WTC11 (cell line): ENCODE measurements at regions not wholly inside any gene's neighbourhood (a gene's known extent, or its start where the extent isn't known, plus 50 kb on each side); places are given as distances from the start of the nearest gene placed in this dataset.
"Not testable (repeated sequence)": the region's sequence is repeated elsewhere in the genome, so short reads cannot be mapped to it uniquely, and the experiment has no call there.

Experiments
- ATAC-seq: fragments of 200-7000 bp; cut with Tn5 transposase; 2 replicates; pipeline ENCODE4 v1.10.0; 2021; ENCODE audit warnings: mild to moderate bottlenecking, moderate library complexity
- CTCF ChIA-PET: fragments of 300-600 bp; sonication (Branson Sonifier 250); formaldehyde crosslinking; loops from one replicate; lab custom pipeline; 2021; ENCODE audit warnings: antibody characterized with exemption; lab: Charles Lee
- POLR2A ChIA-PET: fragments of 350-600 bp; sonication (Branson Sonifier 250); formaldehyde crosslinking; loops from one replicate; lab custom pipeline; 2021; ENCODE audit warnings: antibody characterized with exemption; lab: Charles Lee
- DNase-seq: peaks from one replicate; pipeline ENCODE4 v3.0.0; 2021; ENCODE audit warnings: low spot score
- H3K27ac Mint-ChIP-seq: 2 replicates; pipeline ENCODE4 v1.8.0; 2021; ENCODE audit warnings: mixed read lengths
- H3K27me3 Mint-ChIP-seq: 2 replicates; pipeline ENCODE4 v1.8.0; 2021; ENCODE audit warnings: low read depth, mild to moderate bottlenecking, moderate library complexity, mixed read lengths
- H3K36me3 Mint-ChIP-seq: 2 replicates; pipeline ENCODE4 v1.8.0; 2021; ENCODE audit warnings: mixed read lengths
- H3K4me1 Mint-ChIP-seq: 2 replicates; pipeline ENCODE4 v1.8.0; 2022; ENCODE audit warnings: mixed read lengths
- H3K4me3 Mint-ChIP-seq: 2 replicates; pipeline ENCODE4 v1.8.0; 2021; ENCODE audit warnings: mild to moderate bottlenecking, moderate library complexity, mixed read lengths
- H3K9me3 Mint-ChIP-seq: 2 replicates; pipeline ENCODE4 v1.8.0; 2021; ENCODE audit warnings: mixed read lengths
- CREB1 ChIP-seq: sonication (generic); formaldehyde crosslinking; IDR thresholded peaks from 2 replicates; pipeline ENCODE4 v1.8.0; 2023; ENCODE audit warnings: mild to moderate bottlenecking, missing genetic modification reagents
- CREM ChIP-seq: sonication (generic); formaldehyde crosslinking; IDR thresholded peaks from 2 replicates; pipeline ENCODE4 v1.8.1; 2022; ENCODE audit warnings: mild to moderate bottlenecking, missing genetic modification reagents, moderate library complexity
- ELF4 ChIP-seq: sonication (generic); formaldehyde crosslinking; IDR thresholded peaks from 2 replicates; pipeline ENCODE4 v1.8.1; 2022; ENCODE audit warnings: low read depth, mild to moderate bottlenecking, moderate library complexity, missing genetic modification reagents
- GRHL2 ChIP-seq: fragments of 250-450 bp; sonication (Bioruptor Pico); IDR thresholded peaks from 2 replicates; pipeline ENCODE4 v1.8.0; 2022; ENCODE audit warnings: mild to moderate bottlenecking, moderate library complexity; ENCODE audit not compliant: insufficient replicate concordance, severe bottlenecking
- HMGA2 ChIP-seq: fragments of 250-450 bp; sonication (Bioruptor Pico); IDR thresholded peaks from 2 replicates; pipeline ENCODE4 v1.4.0; 2021; ENCODE audit warnings: mild to moderate bottlenecking, moderate library complexity
- IRF2 ChIP-seq: sonication (generic); formaldehyde crosslinking; IDR thresholded peaks from 2 replicates; pipeline ENCODE4 v1.8.0; 2022; ENCODE audit warnings: low read depth, missing genetic modification reagents, borderline replicate concordance
- JUN ChIP-seq: sonication (generic); formaldehyde crosslinking; IDR thresholded peaks from 2 replicates; pipeline ENCODE4 v1.8.0; 2023; ENCODE audit warnings: mild to moderate bottlenecking, missing genetic modification reagents
- NR3C1 ChIP-seq: sonication (generic); formaldehyde crosslinking; conservative IDR thresholded peaks from 2 replicates; pipeline ENCODE4 v1.8.1; 2023; ENCODE audit warnings: low read depth, mild to moderate bottlenecking, missing genetic modification reagents
- OVOL2 ChIP-seq: fragments of 250-450 bp; sonication (Bioruptor Pico); IDR thresholded peaks from 2 replicates; pipeline ENCODE4 v1.9.0; 2021; ENCODE audit warnings: mild to moderate bottlenecking, borderline replicate concordance
- ZBTB21 ChIP-seq: sonication (generic); formaldehyde crosslinking; IDR thresholded peaks from 2 replicates; pipeline ENCODE4 v1.8.1; 2023; ENCODE audit warnings: mild to moderate bottlenecking, missing genetic modification reagents, borderline replicate concordance
- ZNF219 ChIP-seq: sonication (generic); formaldehyde crosslinking; IDR thresholded peaks from 2 replicates; pipeline ENCODE4 v1.8.0; 2023; ENCODE audit warnings: missing genetic modification reagents, mild to moderate bottlenecking, borderline replicate concordance
- TF ChIP-seq, protein P1 (sequence below): sonication (generic); formaldehyde crosslinking; IDR thresholded peaks from 2 replicates; pipeline ENCODE4 v1.8.1; 2023; ENCODE audit warnings: mild to moderate bottlenecking, missing genetic modification reagents, moderate library complexity
- TF ChIP-seq, protein P2 (sequence below): sonication (generic); formaldehyde crosslinking; IDR thresholded peaks from 2 replicates; pipeline ENCODE4 v1.8.1; 2022; ENCODE audit warnings: mild to moderate bottlenecking, missing genetic modification reagents, moderate library complexity, borderline replicate concordance
- TF ChIP-seq, protein P3 (sequence below): sonication (generic); formaldehyde crosslinking; IDR thresholded peaks from 2 replicates; pipeline ENCODE4 v1.8.1; 2023; ENCODE audit warnings: mild to moderate bottlenecking, moderate library complexity, missing genetic modification reagents
- TF ChIP-seq, protein P4 (sequence below): fragments of 250-450 bp; sonication (Bioruptor Pico); IDR thresholded peaks from 2 replicates; pipeline ENCODE4 v1.9.0; 2021; ENCODE audit warnings: mild to moderate bottlenecking
- TF ChIP-seq, protein P5 (sequence below): fragments of 250-450 bp; sonication (Bioruptor Pico); IDR thresholded peaks from 2 replicates; pipeline ENCODE4 v2.1.2; 2022; ENCODE audit warnings: mild to moderate bottlenecking, moderate library complexity
- TF ChIP-seq, protein P6 (sequence below): sonication (generic); formaldehyde crosslinking; IDR thresholded peaks from 2 replicates; pipeline ENCODE4 v1.8.0; 2022; ENCODE audit warnings: mild to moderate bottlenecking, missing genetic modification reagents

DNA sequence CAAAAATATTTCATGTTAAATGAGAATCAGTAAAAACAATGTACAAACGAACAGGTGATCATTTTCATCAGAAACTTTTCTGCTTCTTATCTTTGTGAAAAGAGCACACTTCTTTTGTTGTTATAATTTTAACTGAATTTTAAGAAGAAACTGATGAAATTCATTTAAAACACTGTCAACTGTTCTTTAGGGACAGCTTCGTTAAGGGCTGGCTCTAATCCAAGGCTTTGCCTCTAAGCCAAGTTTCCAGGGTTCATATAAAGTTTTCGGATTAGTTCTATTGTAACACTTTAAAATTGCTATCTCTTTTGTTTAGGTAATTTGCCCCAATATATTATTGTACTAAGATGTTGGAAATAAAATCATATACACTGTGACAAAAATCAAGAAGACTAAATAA, 559.2 kb downstream of the TUSC1 start:
- POLR2A ChIA-PET = no interaction called here
- Mint-ChIP-seq H3K36me3 (no peaks in the 10 kb centered on the region), H3K9me3 (peaks cover 13% of the 10 kb centered on the region), H3K4me3 (no peak overlapping the region), H3K27me3 (no peaks in the 10 kb centered on the region), H3K27ac (no peak overlapping the region), H3K4me1 (no peaks in the 10 kb centered on the region)
- DNase-seq (no peak), ATAC-seq (no peak)
- CTCF ChIA-PET = no interaction called here
- TF ChIP-seq CREM (CRISPR knock-in tag) = no peak

DNA sequence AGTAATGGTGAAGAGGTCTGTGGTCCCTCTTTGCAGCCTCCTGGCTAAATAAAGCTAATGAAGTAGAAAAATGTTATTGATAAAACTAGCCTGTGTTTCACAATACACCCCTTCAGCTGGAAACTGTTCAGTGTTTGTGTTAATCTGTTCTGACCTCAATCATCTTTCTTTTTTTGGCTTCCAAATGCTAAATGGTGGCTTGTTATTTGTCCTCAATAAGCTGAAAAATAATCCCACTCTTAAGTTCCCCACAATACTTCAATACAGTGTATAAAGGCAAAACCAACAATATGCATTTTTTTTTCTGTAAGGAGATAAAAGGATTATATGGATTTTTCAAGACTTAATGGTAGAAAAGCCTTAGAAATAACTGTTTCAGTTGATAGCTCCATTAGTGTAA, 560.5 kb downstream of the TUSC1 start:
- POLR2A ChIA-PET = no interaction called here
- Mint-ChIP-seq H3K9me3 (peaks cover 10% of the 10 kb centered on the region), H3K4me1 (no peaks in the 10 kb centered on the region), H3K27me3 (no peaks in the 10 kb centered on the region), H3K4me3 (no peak overlapping the region), H3K36me3 (no peaks in the 10 kb centered on the region), H3K27ac (no peak overlapping the region)
- CTCF ChIA-PET = no interaction called here
- no peak for DNase-seq
- TF ChIP-seq ELF4 (CRISPR knock-in tag) (no peak), GRHL2 (no peak)
- no peak for ATAC-seq

DNA sequence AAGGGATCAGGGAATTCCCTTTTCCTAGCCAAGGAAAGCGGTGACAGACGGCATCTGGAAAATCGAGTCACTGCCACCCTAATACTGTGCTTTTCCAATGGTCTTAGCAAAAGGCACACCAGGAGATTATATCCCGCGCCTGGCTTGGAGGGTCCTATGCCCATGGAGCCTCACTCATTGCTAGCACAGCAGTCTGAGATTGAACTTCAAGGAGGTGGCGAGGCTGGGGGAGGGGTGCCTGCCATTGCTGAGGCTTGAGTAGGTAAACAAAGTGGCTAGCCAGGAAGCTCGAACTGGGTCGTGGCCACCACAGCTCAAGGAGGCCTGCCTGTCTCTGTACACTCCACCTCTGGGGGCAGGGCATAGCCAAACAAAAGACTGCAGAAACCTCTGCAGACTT, 556.5 kb upstream of the IZUMO3 start:
- H3K4me1 Mint-ChIP-seq, CTCF ChIA-PET, DNase-seq, ATAC-seq, POLR2A ChIA-PET, H3K27ac Mint-ChIP-seq, H3K27me3 Mint-ChIP-seq, H3K4me3 Mint-ChIP-seq: not testable (repeated sequence)
- peaks cover 26% of the 10 kb centered on the region for H3K36me3 Mint-ChIP-seq
- H3K9me3 Mint-ChIP-seq = peaks cover 42% of the 10 kb centered on the region

DNA sequence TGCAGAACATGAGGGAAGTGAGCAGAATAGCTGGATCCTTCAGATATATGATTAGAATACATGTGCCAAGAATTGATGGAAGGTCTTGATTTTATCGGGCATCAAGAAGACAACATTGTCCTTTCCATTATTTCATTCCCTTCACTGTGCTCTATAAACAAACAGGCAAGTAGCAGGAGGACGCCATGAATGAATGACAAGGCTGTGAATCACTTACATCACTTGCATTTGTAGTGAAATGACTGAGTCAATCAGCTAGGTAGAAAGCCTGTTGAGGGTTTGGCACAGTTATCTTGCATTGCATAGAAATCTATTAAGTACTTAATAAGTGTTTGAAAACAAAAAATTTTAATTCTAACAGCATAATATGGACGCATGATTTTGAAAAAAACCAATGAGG, 548.8 kb upstream of the IZUMO3 start:
- CTCF ChIA-PET = no interaction called here
- POLR2A ChIA-PET = no interaction called here
- no peak for DNase-seq
- Mint-ChIP-seq H3K27ac (no peak overlapping the region), H3K27me3 (no peaks in the 10 kb centered on the region), H3K36me3 (no peaks in the 10 kb centered on the region), H3K9me3 (no peaks in the 10 kb centered on the region), H3K4me3 (no peak overlapping the region), H3K4me1 (peaks cover 7% of the 10 kb centered on the region)
- no peak for TF ChIP-seq ZNF219 (CRISPR knock-in tag)
- TF ChIP-seq, protein P1, sequence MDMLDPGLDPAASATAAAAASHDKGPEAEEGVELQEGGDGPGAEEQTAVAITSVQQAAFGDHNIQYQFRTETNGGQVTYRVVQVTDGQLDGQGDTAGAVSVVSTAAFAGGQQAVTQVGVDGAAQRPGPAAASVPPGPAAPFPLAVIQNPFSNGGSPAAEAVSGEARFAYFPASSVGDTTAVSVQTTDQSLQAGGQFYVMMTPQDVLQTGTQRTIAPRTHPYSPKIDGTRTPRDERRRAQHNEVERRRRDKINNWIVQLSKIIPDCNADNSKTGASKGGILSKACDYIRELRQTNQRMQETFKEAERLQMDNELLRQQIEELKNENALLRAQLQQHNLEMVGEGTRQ (CRISPR knock-in tag) = no peak
- TF ChIP-seq IRF2 = no peak
- TF ChIP-seq GRHL2 = no peak
- no peak for TF ChIP-seq OVOL2 (CRISPR knock-in tag)
- TF ChIP-seq JUN (CRISPR knock-in tag) = no peak
- TF ChIP-seq CREB1 (CRISPR knock-in tag) = no peak
- TF ChIP-seq, protein P2, sequence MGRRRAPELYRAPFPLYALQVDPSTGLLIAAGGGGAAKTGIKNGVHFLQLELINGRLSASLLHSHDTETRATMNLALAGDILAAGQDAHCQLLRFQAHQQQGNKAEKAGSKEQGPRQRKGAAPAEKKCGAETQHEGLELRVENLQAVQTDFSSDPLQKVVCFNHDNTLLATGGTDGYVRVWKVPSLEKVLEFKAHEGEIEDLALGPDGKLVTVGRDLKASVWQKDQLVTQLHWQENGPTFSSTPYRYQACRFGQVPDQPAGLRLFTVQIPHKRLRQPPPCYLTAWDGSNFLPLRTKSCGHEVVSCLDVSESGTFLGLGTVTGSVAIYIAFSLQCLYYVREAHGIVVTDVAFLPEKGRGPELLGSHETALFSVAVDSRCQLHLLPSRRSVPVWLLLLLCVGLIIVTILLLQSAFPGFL = no peak
- TF ChIP-seq, protein P3, sequence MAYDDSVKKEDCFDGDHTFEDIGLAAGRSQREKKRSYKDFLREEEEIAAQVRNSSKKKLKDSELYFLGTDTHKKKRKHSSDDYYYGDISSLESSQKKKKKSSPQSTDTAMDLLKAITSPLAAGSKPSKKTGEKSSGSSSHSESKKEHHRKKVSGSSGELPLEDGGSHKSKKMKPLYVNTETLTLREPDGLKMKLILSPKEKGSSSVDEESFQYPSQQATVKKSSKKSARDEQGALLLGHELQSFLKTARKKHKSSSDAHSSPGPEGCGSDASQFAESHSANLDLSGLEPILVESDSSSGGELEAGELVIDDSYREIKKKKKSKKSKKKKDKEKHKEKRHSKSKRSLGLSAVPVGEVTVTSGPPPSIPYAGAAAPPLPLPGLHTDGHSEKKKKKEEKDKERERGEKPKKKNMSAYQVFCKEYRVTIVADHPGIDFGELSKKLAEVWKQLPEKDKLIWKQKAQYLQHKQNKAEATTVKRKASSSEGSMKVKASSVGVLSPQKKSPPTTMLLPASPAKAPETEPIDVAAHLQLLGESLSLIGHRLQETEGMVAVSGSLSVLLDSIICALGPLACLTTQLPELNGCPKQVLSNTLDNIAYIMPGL = no peak
- no peak for TF ChIP-seq ELF4 (CRISPR knock-in tag)
- no peak for TF ChIP-seq ZBTB21 (CRISPR knock-in tag)
- TF ChIP-seq HMGA2 = no peak
- TF ChIP-seq, protein P4, sequence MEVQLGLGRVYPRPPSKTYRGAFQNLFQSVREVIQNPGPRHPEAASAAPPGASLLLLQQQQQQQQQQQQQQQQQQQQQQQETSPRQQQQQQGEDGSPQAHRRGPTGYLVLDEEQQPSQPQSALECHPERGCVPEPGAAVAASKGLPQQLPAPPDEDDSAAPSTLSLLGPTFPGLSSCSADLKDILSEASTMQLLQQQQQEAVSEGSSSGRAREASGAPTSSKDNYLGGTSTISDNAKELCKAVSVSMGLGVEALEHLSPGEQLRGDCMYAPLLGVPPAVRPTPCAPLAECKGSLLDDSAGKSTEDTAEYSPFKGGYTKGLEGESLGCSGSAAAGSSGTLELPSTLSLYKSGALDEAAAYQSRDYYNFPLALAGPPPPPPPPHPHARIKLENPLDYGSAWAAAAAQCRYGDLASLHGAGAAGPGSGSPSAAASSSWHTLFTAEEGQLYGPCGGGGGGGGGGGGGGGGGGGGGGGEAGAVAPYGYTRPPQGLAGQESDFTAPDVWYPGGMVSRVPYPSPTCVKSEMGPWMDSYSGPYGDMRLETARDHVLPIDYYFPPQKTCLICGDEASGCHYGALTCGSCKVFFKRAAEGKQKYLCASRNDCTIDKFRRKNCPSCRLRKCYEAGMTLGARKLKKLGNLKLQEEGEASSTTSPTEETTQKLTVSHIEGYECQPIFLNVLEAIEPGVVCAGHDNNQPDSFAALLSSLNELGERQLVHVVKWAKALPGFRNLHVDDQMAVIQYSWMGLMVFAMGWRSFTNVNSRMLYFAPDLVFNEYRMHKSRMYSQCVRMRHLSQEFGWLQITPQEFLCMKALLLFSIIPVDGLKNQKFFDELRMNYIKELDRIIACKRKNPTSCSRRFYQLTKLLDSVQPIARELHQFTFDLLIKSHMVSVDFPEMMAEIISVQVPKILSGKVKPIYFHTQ (CRISPR knock-in tag) = no peak
- TF ChIP-seq, protein P5, sequence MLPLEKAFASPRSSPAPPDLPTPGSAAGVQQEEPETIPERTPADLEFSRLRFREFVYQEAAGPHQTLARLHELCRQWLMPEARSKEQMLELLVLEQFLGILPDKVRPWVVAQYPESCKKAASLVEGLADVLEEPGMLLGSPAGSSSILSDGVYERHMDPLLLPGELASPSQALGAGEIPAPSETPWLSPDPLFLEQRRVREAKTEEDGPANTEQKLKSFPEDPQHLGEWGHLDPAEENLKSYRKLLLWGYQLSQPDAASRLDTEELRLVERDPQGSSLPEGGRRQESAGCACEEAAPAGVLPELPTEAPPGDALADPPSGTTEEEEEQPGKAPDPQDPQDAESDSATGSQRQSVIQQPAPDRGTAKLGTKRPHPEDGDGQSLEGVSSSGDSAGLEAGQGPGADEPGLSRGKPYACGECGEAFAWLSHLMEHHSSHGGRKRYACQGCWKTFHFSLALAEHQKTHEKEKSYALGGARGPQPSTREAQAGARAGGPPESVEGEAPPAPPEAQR (CRISPR knock-in tag) = no peak
- TF ChIP-seq, protein P6, sequence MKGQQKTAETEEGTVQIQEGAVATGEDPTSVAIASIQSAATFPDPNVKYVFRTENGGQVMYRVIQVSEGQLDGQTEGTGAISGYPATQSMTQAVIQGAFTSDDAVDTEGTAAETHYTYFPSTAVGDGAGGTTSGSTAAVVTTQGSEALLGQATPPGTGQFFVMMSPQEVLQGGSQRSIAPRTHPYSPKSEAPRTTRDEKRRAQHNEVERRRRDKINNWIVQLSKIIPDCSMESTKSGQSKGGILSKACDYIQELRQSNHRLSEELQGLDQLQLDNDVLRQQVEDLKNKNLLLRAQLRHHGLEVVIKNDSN (CRISPR knock-in tag) = no peak
- TF ChIP-seq NR3C1 (CRISPR knock-in tag) = no peak
- ATAC-seq = no peak
